ENCODE measurements at regions not wholly inside any gene's neighbourhood (a gene's known extent, or its start where the extent isn't known, plus 50 kb on each side); places are given as distances from the start of the nearest gene placed in this dataset.

DNA sequence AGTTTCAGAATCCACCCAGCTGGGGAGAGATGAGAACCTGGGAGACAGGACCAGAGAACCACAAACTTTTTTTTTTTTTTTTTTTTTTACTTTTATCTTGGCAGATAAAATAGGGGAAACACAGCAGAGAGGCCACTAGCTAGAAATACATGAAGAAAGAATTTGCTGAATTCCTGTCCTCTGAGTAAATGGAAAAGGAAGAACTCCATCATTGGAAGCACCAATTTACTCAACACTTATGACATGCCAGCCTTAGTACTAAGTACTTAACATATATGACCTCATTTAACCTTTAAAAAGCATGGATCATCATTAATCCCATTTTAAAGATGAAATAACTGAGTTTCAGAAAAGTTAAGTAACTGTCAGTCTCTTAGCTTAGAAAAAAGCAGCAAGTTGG, 343.0 kb upstream of the NPSR1 start:
- H3K4me2 ChIP-seq (ENCODE audit: low read depth, low read length): no peak overlapping the region
- no peaks in the 10 kb centered on the region for H3K27me3 ChIP-seq (ENCODE audit: control insufficient read depth, insufficient read depth, low read length)
- no peak overlapping the region; the same call in 2 of the 3 replicates for H2BK15ac ChIP-seq (ENCODE audit: low read depth, low read length)
- intact Hi-C loops (cut with micrococcal nuclease): loop anchor here (10.0 kb wide), 1 partner anchor 720 kb away; the partner anchor contains the start of gene DPY19L1
- dilution Hi-C loops (cut with HindIII; ENCODE audit: low sequenced_read_pairs, unreplicated experiment): no loop called here
- H3K56ac ChIP-seq (ENCODE audit: extremely low read depth, insufficient read depth, low read length): no peak overlapping the region
- ChIA-PET CTCF (no interaction called here), POLR2A (ENCODE audit: unreplicated experiment) (no interaction called here)
- H2AK9ac ChIP-seq (replicated peaks; ENCODE audit: low read depth, low read length, poor library complexity): no peak overlapping the region
- H3K18ac ChIP-seq (ENCODE audit: low read depth, low read length): peak overlapping the region; percentile 96; the same call in 1 of the 2 replicates
- peak overlapping the region; percentile 43; the same call in 1 of the 2 replicates for H3K27ac ChIP-seq (ENCODE audit: insufficient read depth, low read length)
- H3K36me3 ChIP-seq (ENCODE audit: control insufficient read depth, insufficient read depth, low read length): no peaks in the 10 kb centered on the region
- 0 out of 2 replicates have a peak, but pooled peaks cover 3% of the 10 kb centered on the region for H3K9me1 ChIP-seq (ENCODE audit: insufficient read depth, low read length)
- peak; percentile 78 for ATAC-seq (ENCODE audit: low read depth)
- no peak overlapping the region for H3K9ac ChIP-seq (ENCODE audit: low read depth, low read length)
- H4K91ac ChIP-seq (ENCODE audit: insufficient read depth, low read depth, low read length): no peak overlapping the region
- peak overlapping the region; percentile 61; the same call in 1 of the 2 replicates for H3K4ac ChIP-seq (ENCODE audit: low read depth, low read length)
- no peak overlapping the region for H2AK5ac ChIP-seq (ENCODE audit: low read depth, low read length)
- peak overlapping the region; percentile 42; the same call in 1 of the 2 replicates for H3K14ac ChIP-seq (replicated peaks; ENCODE audit: low read depth, low read length)
- no peaks in the 10 kb centered on the region for H4K20me1 ChIP-seq (ENCODE audit: insufficient read depth, low read length)
- no peak overlapping the region for H3K4me3 ChIP-seq (ENCODE audit: insufficient read depth, low read depth, low read length)
- H4K5ac ChIP-seq (ENCODE audit: low read depth, low read length): no peak overlapping the region
- BruUV-seq (replicated peaks): no TSS peak
- no peak overlapping the region for H3K23ac ChIP-seq (ENCODE audit: low read depth, low read length)
- 0 out of 2 replicates have a peak, but pooled peaks cover 2% of the 10 kb centered on the region for H3K9me3 ChIP-seq (ENCODE audit: control insufficient read depth, insufficient read depth, low read length)
- TF ChIP-seq MAZ (IDR thresholded peaks at IDR 0.05; ENCODE audit: borderline replicate concordance, low read depth, low read length): no peak
- peak; percentile 17; the same call in 1 of the 2 replicates for TF ChIP-seq CEBPB (IDR thresholded peaks at IDR 0.05; ENCODE audit: low read depth, low read length)
- no peak for TF ChIP-seq SMC3 (IDR thresholded peaks at IDR 0.05; ENCODE audit: low read depth, low read length)
- no peak for TF ChIP-seq CHD1 (IDR thresholded peaks at IDR 0.05; ENCODE audit: low read depth, low read length)
- peak; percentile 83 for DNase-seq
- H2BK5ac ChIP-seq (ENCODE audit: low read depth, low read length, poor library complexity, severe bottlenecking): peak overlapping the region; percentile 59
- peak overlapping the region; percentile 73 for H2BK120ac ChIP-seq (ENCODE audit: low read depth, low read length)
- H2AFZ ChIP-seq (replicated peaks; ENCODE audit: low read length, poor library complexity): no peak overlapping the region
- in situ Hi-C loops (cut with MboI; ENCODE audit: low sequenced_read_pairs): loop anchor here (10.0 kb wide), 1 partner anchor 180 kb away; no protein-coding TSS in a partner anchor
- peak overlapping the region; percentile 60 to 78; a peak in 3 of 4 replicates for H4K8ac ChIP-seq (ENCODE audit: low read depth in 2 of 2, low read length in 2 of 2)
- H3K4me1 ChIP-seq (ENCODE audit: control insufficient read depth, insufficient read depth, low read length): peaks cover 7% of the 10 kb centered on the region; the same call in 1 of the 2 replicates
- H2BK20ac ChIP-seq (ENCODE audit: low read depth, low read length): 0 out of 2 replicates have a peak overlapping the region, but pooled peaks have one; percentile 36
- H3K79me1 ChIP-seq (ENCODE audit: low read depth in 1 of 2, low read length in 2 of 2): no peaks in the 10 kb centered on the region

Measured in IMR-90 (cell line).